Stimulated activated naive B cell treated with anti-CD40 and anti-IgM and Interleukin-4, amounts not matched to agents 10 μg/mL and 1 μg/mL and 100 μg/mL, for 72 hours (primary cell): ENCODE measurements at regions not wholly inside any gene's neighbourhood (a gene's known extent, or its start where the extent isn't known, plus 50 kb on each side); places are given as distances from the start of the nearest gene placed in this dataset.
A peak's percentile ranks its signal among the peaks of the same experiment; 100 is the strongest.

Experiments used
- ATAC-seq, 2 donors: fragments of 150-1000 bp; cut with Tn5 transposase; replicated peaks; 2 replicates each; pipeline ENCODE4 v1.10.0; 2021; ENCODE audit warnings: moderate library complexity in 1 of 2
- DNase-seq: peaks from one replicate; pipeline ENCODE4 v3.0.0; 2021
- H3K27ac Mint-ChIP-seq: one replicate; pipeline ENCODE4 v1.8.0; 2022; ENCODE audit warnings: mild to moderate bottlenecking, mixed read lengths
- H3K27me3 Mint-ChIP-seq, 2 donors: one replicate each; pipeline ENCODE4 v1.8.0; 2022; ENCODE audit warnings: mixed read lengths in 2 of 2
- H3K36me3 Mint-ChIP-seq, 2 donors: one replicate each; pipeline ENCODE4 v1.8.0; 2022; ENCODE audit warnings: mixed read lengths in 2 of 2, mild to moderate bottlenecking in 1 of 2
- H3K4me1 Mint-ChIP-seq, 2 donors: one replicate each; pipeline ENCODE4 v1.8.0; 2022; ENCODE audit warnings: mixed read lengths in 2 of 2, mild to moderate bottlenecking in 1 of 2
- H3K4me3 Mint-ChIP-seq, 2 donors: one replicate each; pipeline ENCODE4 v1.8.0; 2022; ENCODE audit warnings: mild to moderate bottlenecking in 2 of 2, mixed read lengths in 2 of 2, moderate library complexity in 1 of 2
- H3K9me3 Mint-ChIP-seq, 2 donors: one replicate each; pipeline ENCODE4 v1.8.0; 2022; ENCODE audit warnings: mixed read lengths in 2 of 2, mild to moderate bottlenecking in 1 of 2

DNA sequence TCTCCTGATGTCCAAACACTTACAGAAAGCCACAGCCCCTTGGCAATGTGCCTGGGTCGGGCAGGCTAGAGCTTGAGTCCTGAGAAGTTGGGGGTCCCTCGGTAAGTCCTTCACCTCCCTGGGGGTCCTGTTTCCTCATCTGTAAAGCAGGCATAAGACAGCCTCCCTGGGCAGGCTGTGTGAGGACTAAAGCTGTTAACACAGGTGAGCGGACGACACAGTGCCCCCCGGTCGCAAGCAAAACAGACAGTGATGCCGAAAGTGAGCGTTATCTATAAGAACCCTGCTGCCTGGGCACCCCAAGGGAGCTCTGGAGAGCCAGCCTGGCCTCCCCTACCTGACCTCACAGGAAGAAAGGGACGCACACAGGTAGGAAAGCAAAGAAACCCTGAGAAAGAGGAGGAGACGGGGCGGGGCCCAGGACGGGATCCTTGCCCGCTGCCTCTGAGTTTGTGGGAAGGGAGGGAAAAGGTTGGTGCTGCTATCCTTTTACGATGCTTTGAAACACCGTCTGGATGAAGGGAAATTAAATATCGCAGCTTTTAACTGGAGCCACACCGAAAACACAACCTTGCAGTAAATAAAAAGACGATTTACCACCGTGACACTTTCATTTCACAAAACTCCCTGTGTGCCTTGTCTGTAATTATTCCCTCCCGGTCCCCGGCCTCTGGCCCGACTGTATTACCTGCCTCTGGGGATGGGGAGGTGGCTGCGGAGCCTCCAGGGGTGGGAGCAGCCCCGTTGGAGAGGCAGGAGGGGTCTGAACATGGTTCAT lies 67.1 kb downstream of the ENGASE start:
- ATAC-seq, result no peak
- Mint-ChIP-seq H3K9me3 (peaks cover 8 to 14% of the 10 kb centered on the region in 2 donors), H3K4me1 (no peaks in the 10 kb centered on the region), H3K27me3 (peaks cover 13 to 24% of the 10 kb centered on the region in 2 donors), H3K4me3 (no peak overlapping the region), H3K36me3 (no peaks in the 10 kb centered on the region), H3K27ac (peak overlapping the region; percentile 14)
- no peak for DNase-seq

- Mint-ChIP-seq H3K27me3 (peaks cover 23 to 34% of the 10 kb centered on the region in 2 donors), H3K27ac (no peak overlapping the region)
- no peak for ATAC-seq
Measured at GRCh38 chr17:79138826-79139225, 64.2 kb downstream of the ENGASE start.

GRCh38 chr17:79137789-79138165 lies 63.2 kb downstream of the ENGASE start:
- no peaks in the 10 kb centered on the region for H3K4me1 Mint-ChIP-seq
- DNase-seq (no peak), ATAC-seq (no peak)
- peaks cover 29 to 34% of the 10 kb centered on the region in 2 donors for H3K27me3 Mint-ChIP-seq
- no peak overlapping the region for H3K27ac Mint-ChIP-seq
- H3K4me3 Mint-ChIP-seq, result no peak overlapping the region
- no peaks in the 10 kb centered on the region for H3K36me3 Mint-ChIP-seq
- peaks cover 8 to 14% of the 10 kb centered on the region in 2 donors for H3K9me3 Mint-ChIP-seq

More at GRCh38 chr17:79138826-79139225, 64.2 kb downstream of the ENGASE start:
- Mint-ChIP-seq H3K36me3 (no peaks in the 10 kb centered on the region), H3K4me1 (no peaks in the 10 kb centered on the region), H3K4me3 (no peak overlapping the region), H3K9me3 (peaks cover 8 to 14% of the 10 kb centered on the region in 2 donors)
- no peak for DNase-seq

DNA sequence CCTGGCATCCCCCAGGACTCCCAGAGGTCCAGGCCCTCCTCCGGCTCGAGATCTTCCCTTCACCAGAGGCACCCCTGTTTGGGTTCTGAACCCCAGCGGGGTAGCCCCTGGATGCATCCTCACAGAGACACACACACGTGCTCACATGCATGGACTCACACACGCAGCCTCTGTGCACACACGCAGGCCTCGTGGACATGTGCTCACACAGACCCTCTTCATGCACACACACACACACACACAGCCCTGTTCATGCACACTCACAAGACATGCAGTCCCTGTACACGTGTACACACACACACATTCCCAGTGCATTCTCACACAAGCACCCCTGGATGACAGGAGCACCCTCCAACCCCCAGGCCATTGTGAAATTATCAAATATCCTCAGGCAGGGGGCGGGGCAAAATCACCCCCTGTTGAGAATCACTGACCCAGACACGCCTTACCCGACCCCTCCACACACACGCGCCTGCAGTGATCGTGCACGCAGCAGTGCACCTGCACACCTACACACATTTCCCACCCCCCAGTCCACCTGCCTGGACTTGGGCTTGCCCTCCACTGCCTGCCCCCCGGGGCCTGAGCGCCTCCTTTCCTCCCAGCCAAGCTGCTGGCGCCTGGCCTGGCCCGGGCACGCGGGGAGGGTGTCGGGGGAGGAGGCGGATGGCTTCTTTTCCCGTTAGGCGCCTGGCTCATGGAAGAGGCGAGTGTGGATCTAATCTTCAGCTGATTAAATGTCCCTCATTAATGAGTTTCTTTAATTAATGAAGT lies 62.6 kb downstream of the ENGASE start:
- Mint-ChIP-seq H3K27ac (no peak overlapping the region), H3K4me1 (no peaks in the 10 kb centered on the region), H3K9me3 (peaks cover 8 to 14% of the 10 kb centered on the region in 2 donors), H3K4me3 (no peak overlapping the region), H3K27me3 (peaks cover 29 to 37% of the 10 kb centered on the region in 2 donors), H3K36me3 (no peaks in the 10 kb centered on the region)
- ATAC-seq (no peak), DNase-seq (no peak)

- Mint-ChIP-seq H3K27ac (no peak overlapping the region), H3K4me3 (no peak overlapping the region), H3K9me3 (peaks cover 8 to 14% of the 10 kb centered on the region in 2 donors), H3K36me3 (no peaks in the 10 kb centered on the region), H3K27me3 (peaks cover 29 to 39% of the 10 kb centered on the region in 2 donors), H3K4me1 (no peaks in the 10 kb centered on the region)
- DNase-seq, result no peak
- no peak for ATAC-seq
Measured at GRCh38 chr17:79136596-79136995, 62.0 kb downstream of the ENGASE start.
